ENCODE measurements at regions not wholly inside any gene's neighbourhood (a gene's known extent, or its start where the extent isn't known, plus 50 kb on each side); places are given as distances from the start of the nearest gene placed in this dataset.

DNA sequence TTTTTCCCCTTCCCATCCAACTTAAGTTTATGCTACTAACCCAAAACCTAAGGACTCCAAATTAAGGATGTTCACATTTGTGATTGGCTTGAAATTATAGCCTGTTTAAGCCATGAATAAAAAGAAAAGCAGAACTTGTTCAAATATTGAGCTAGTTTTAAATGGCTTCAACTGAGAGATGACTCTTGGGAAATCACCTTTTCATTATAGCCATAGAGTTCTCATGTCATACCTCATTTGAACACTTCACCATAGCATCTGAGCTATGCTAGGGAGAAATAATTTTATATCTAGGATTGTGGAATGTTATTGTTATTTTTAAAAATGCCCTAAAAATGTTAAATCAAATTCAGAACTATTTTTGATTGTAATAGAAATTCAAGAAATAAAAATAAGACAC is 409.2 kb upstream of the RARB start:
- no peaks in the 10 kb centered on the region for H3K4me1 Mint-ChIP-seq (ENCODE audit: low read depth)
- TF ChIP-seq, protein P1, sequence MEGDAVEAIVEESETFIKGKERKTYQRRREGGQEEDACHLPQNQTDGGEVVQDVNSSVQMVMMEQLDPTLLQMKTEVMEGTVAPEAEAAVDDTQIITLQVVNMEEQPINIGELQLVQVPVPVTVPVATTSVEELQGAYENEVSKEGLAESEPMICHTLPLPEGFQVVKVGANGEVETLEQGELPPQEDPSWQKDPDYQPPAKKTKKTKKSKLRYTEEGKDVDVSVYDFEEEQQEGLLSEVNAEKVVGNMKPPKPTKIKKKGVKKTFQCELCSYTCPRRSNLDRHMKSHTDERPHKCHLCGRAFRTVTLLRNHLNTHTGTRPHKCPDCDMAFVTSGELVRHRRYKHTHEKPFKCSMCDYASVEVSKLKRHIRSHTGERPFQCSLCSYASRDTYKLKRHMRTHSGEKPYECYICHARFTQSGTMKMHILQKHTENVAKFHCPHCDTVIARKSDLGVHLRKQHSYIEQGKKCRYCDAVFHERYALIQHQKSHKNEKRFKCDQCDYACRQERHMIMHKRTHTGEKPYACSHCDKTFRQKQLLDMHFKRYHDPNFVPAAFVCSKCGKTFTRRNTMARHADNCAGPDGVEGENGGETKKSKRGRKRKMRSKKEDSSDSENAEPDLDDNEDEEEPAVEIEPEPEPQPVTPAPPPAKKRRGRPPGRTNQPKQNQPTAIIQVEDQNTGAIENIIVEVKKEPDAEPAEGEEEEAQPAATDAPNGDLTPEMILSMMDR (IDR thresholded peaks at IDR 0.05) = no peak

DNA sequence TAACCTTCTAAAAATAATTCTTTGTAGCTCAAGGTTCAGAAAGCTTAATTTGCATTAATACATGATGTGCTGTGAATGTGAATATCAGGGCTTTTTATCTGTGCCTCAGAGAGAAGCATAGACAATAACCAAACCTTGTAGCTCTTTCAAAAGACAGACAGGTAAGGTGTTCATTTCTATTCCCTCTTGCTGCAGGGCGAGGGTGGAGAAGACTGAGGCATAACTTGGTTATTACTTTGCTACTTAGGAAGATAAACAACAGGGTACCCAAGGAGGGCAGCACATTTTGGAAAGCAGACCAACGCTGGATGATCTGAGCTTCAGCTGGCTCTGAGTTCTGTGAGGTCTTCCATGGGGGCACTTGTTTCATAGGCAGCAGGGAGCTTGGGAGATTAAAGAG is 408.6 kb upstream of the RARB start:
- Mint-ChIP-seq H3K36me3 (ENCODE audit: low read depth) (no peaks in the 10 kb centered on the region), H3K27ac (no peak overlapping the region), H3K27me3 (ENCODE audit: insufficient read depth) (no peaks in the 10 kb centered on the region)

More for the DNA sequence above, 409.2 kb upstream of the RARB start:
- no peak for DNase-seq
- no peaks in the 10 kb centered on the region for H3K27me3 Mint-ChIP-seq (ENCODE audit: insufficient read depth)
- no peak overlapping the region for H3K27ac Mint-ChIP-seq
- H3K9me3 Mint-ChIP-seq = peaks cover 15% of the 10 kb centered on the region
- no peak overlapping the region for H3K4me3 Mint-ChIP-seq
- H3K36me3 Mint-ChIP-seq (ENCODE audit: low read depth) = no peaks in the 10 kb centered on the region

DNA sequence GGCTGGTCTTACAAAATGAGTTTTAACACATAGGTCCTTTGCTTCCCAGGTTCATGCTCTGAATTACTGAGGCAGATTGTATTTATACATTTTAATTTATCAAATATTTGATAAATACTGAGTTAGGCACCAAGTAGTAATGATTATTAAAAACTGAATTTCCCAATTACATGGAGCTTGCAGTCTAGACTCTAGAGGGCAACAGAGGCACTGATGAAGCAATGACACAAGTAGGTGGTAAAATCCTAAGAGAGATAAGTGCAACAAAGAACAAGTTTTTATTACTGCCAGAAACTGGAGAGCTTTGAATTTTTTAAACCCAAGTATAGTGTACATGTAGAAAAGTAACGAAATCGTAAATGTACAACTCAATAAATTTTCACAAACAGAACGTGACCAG is 406.2 kb upstream of the RARB start:
- Mint-ChIP-seq H3K4me3 (no peak overlapping the region), H3K27ac (no peak overlapping the region), H3K9me3 (peaks cover 19% of the 10 kb centered on the region), H3K27me3 (ENCODE audit: insufficient read depth) (no peaks in the 10 kb centered on the region), H3K36me3 (ENCODE audit: low read depth) (no peaks in the 10 kb centered on the region), H3K4me1 (ENCODE audit: low read depth) (no peaks in the 10 kb centered on the region)
- TF ChIP-seq, protein P1 (IDR thresholded peaks at IDR 0.05) = peak; percentile 44
- DNase-seq = no peak

More for the DNA sequence above, 408.6 kb upstream of the RARB start:
- H3K4me1 Mint-ChIP-seq (ENCODE audit: low read depth) = no peaks in the 10 kb centered on the region
- DNase-seq = no peak
- H3K9me3 Mint-ChIP-seq = peaks cover 15% of the 10 kb centered on the region
- H3K4me3 Mint-ChIP-seq = no peak overlapping the region
- TF ChIP-seq, protein P1 (IDR thresholded peaks at IDR 0.05) = no peak

DNA sequence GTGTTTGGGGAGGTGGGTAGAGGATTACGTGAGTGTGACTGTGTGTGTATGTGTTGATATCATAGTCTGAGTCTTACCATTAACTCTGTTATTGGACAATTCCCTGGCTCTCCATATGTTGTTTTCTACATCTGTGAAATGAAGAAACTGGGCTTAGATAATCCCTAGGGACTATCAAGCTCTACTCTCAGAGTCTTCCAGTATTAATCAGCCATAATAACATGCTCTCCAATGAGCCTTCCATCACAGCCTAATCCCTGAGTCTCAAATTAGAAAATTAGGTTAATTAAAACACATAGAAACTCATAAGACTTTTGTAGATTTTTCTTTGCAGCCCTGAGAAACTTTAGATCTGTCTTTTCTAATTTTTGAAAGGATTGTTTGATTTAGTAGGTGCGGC is 404.2 kb upstream of the RARB start:
- Mint-ChIP-seq H3K27ac (no peak overlapping the region), H3K27me3 (ENCODE audit: insufficient read depth) (no peaks in the 10 kb centered on the region), H3K4me1 (ENCODE audit: low read depth) (no peaks in the 10 kb centered on the region), H3K36me3 (ENCODE audit: low read depth) (no peaks in the 10 kb centered on the region), H3K4me3 (no peak overlapping the region), H3K9me3 (peaks cover 19% of the 10 kb centered on the region)
- DNase-seq = no peak
- TF ChIP-seq, protein P1 (IDR thresholded peaks at IDR 0.05) = no peak

GRCh38 chr3:25025236-25025635 is 402.8 kb upstream of the RARB start:
- DNase-seq = no peak
- Mint-ChIP-seq H3K4me1 (ENCODE audit: low read depth) (no peaks in the 10 kb centered on the region), H3K4me3 (no peak overlapping the region), H3K9me3 (peaks cover 16% of the 10 kb centered on the region), H3K27me3 (ENCODE audit: insufficient read depth) (no peaks in the 10 kb centered on the region), H3K36me3 (ENCODE audit: low read depth) (no peaks in the 10 kb centered on the region), H3K27ac (no peak overlapping the region)
- TF ChIP-seq, protein P1 (IDR thresholded peaks at IDR 0.05) = no peak

GRCh38 chr3:25027650-25028049 is 400.4 kb upstream of the RARB start:
- no peaks in the 10 kb centered on the region for H3K4me1 Mint-ChIP-seq (ENCODE audit: low read depth)
- peaks cover 7% of the 10 kb centered on the region; the same call in 1 of the 2 replicates for H3K9me3 Mint-ChIP-seq
- TF ChIP-seq, protein P1 (IDR thresholded peaks at IDR 0.05) = no peak
- no peaks in the 10 kb centered on the region for H3K36me3 Mint-ChIP-seq (ENCODE audit: low read depth)
- no peak overlapping the region for H3K4me3 Mint-ChIP-seq
- no peak for DNase-seq
- H3K27me3 Mint-ChIP-seq (ENCODE audit: insufficient read depth) = peaks cover 1% of the 10 kb centered on the region; the same call in 1 of the 2 replicates
- no peak overlapping the region for H3K27ac Mint-ChIP-seq

Data from HFFc6 (cell line).